ENCODE measurements at regions not wholly inside any gene's neighbourhood (a gene's known extent, or its start where the extent isn't known, plus 50 kb on each side); places are given as distances from the start of the nearest gene placed in this dataset.
"Not testable (repeated sequence)": the region's sequence is repeated elsewhere in the genome, so short reads cannot be mapped to it uniquely, and the experiment has no call there.

GRCh38 chr1:157334041-157334440 is 195.8 kb upstream of the ETV3 start:
- Histone ChIP-seq H4K20me1 (ENCODE audit: insufficient read depth, low read length) (no peaks in the 10 kb centered on the region), H3K9me3 (ENCODE audit: low read depth, low read length) (no peaks in the 10 kb centered on the region), H3K27me3 (ENCODE audit: insufficient read depth, low read length) (no peaks in the 10 kb centered on the region), H3K4me3 (ENCODE audit: insufficient read depth, low read length) (no peak overlapping the region), H3K79me2 (ENCODE audit: insufficient read depth, low read length) (no peaks in the 10 kb centered on the region), H2AFZ (ENCODE audit: low read length) (no peak overlapping the region), H3K36me3 (ENCODE audit: insufficient read depth, low read length) (no peaks in the 10 kb centered on the region), H3K4me1 (ENCODE audit: insufficient read depth, low read length) (no peaks in the 10 kb centered on the region), H3K27ac (ENCODE audit: low read depth, low read length) (no peak overlapping the region), H3K4me2 (ENCODE audit: insufficient read depth, low read length) (no peak overlapping the region)
- DNase-seq (ENCODE audit: insufficient read length, low spot score, missing footprints) = no peak
- TF ChIP-seq CTCF (IDR thresholded peaks at IDR 0.05; ENCODE audit: extremely low read depth, low read depth, low read length) = no peak

- not testable (repeated sequence) for DNase-seq (ENCODE audit: insufficient read length, low spot score, missing footprints); H2AFZ ChIP-seq (ENCODE audit: low read length); H3K36me3 ChIP-seq (ENCODE audit: insufficient read depth, low read length); H3K4me3 ChIP-seq (ENCODE audit: insufficient read depth, low read length); H4K20me1 ChIP-seq (ENCODE audit: insufficient read depth, low read length); H3K4me2 ChIP-seq (ENCODE audit: insufficient read depth, low read length); H3K79me2 ChIP-seq (ENCODE audit: insufficient read depth, low read length); H3K27me3 ChIP-seq (ENCODE audit: insufficient read depth, low read length); H3K9me3 ChIP-seq (ENCODE audit: low read depth, low read length); H3K4me1 ChIP-seq (ENCODE audit: insufficient read depth, low read length); H3K27ac ChIP-seq (ENCODE audit: low read depth, low read length)
Observed at GRCh38 chr1:157330177-157330576, 192.0 kb upstream of the ETV3 start.

GRCh38 chr1:157328120-157328519 is 189.9 kb upstream of the ETV3 start:
- H3K27me3 ChIP-seq (ENCODE audit: insufficient read depth, low read length); H3K4me2 ChIP-seq (ENCODE audit: insufficient read depth, low read length); H3K9me3 ChIP-seq (ENCODE audit: low read depth, low read length); DNase-seq (ENCODE audit: insufficient read length, low spot score, missing footprints); H3K27ac ChIP-seq (ENCODE audit: low read depth, low read length); H3K4me3 ChIP-seq (ENCODE audit: insufficient read depth, low read length); H3K4me1 ChIP-seq (ENCODE audit: insufficient read depth, low read length); H2AFZ ChIP-seq (ENCODE audit: low read length); H3K36me3 ChIP-seq (ENCODE audit: insufficient read depth, low read length); H3K79me2 ChIP-seq (ENCODE audit: insufficient read depth, low read length); H4K20me1 ChIP-seq (ENCODE audit: insufficient read depth, low read length): not testable (repeated sequence)

GRCh38 chr1:157326173-157326859 is 188.1 kb upstream of the ETV3 start:
- Histone ChIP-seq H3K79me2 (ENCODE audit: insufficient read depth, low read length) (no peaks in the 10 kb centered on the region), H3K27me3 (ENCODE audit: insufficient read depth, low read length) (no peaks in the 10 kb centered on the region), H3K4me1 (ENCODE audit: insufficient read depth, low read length) (no peaks in the 10 kb centered on the region), H3K9me3 (ENCODE audit: low read depth, low read length) (no peaks in the 10 kb centered on the region), H2AFZ (ENCODE audit: low read length) (no peak overlapping the region), H3K4me3 (ENCODE audit: insufficient read depth, low read length) (no peak overlapping the region), H4K20me1 (ENCODE audit: insufficient read depth, low read length) (no peaks in the 10 kb centered on the region), H3K4me2 (ENCODE audit: insufficient read depth, low read length) (no peak overlapping the region), H3K27ac (ENCODE audit: low read depth, low read length) (no peak overlapping the region), H3K36me3 (ENCODE audit: insufficient read depth, low read length) (no peaks in the 10 kb centered on the region)
- TF ChIP-seq CTCF (IDR thresholded peaks at IDR 0.05; ENCODE audit: extremely low read depth, low read depth, low read length) = no peak
- DNase-seq (ENCODE audit: insufficient read length, low spot score, missing footprints) = no peak

- DNase-seq (ENCODE audit: insufficient read length, low spot score, missing footprints) = no peak
- H3K27me3 ChIP-seq (ENCODE audit: insufficient read depth, low read length) = no peaks in the 10 kb centered on the region
- H3K4me1 ChIP-seq (ENCODE audit: insufficient read depth, low read length) = no peaks in the 10 kb centered on the region
- no peaks in the 10 kb centered on the region for H3K79me2 ChIP-seq (ENCODE audit: insufficient read depth, low read length)
- H3K27ac ChIP-seq (ENCODE audit: low read depth, low read length) = no peak overlapping the region
- H3K4me2 ChIP-seq (ENCODE audit: insufficient read depth, low read length) = no peak overlapping the region
- TF ChIP-seq CTCF (IDR thresholded peaks at IDR 0.05; ENCODE audit: extremely low read depth, low read depth, low read length) = no peak
- no peaks in the 10 kb centered on the region for H3K36me3 ChIP-seq (ENCODE audit: insufficient read depth, low read length)
- no peak overlapping the region for H3K4me3 ChIP-seq (ENCODE audit: insufficient read depth, low read length)
- H4K20me1 ChIP-seq (ENCODE audit: insufficient read depth, low read length) = no peaks in the 10 kb centered on the region
- no peaks in the 10 kb centered on the region for H3K9me3 ChIP-seq (ENCODE audit: low read depth, low read length)
- H2AFZ ChIP-seq (ENCODE audit: low read length) = no peak overlapping the region
Observed at GRCh38 chr1:157325220-157325619, 187.0 kb upstream of the ETV3 start.

GRCh38 chr1:157321972-157322371 is 183.8 kb upstream of the ETV3 start:
- not testable (repeated sequence) for H4K20me1 ChIP-seq (ENCODE audit: insufficient read depth, low read length); H3K79me2 ChIP-seq (ENCODE audit: insufficient read depth, low read length); DNase-seq (ENCODE audit: insufficient read length, low spot score, missing footprints); H3K4me3 ChIP-seq (ENCODE audit: insufficient read depth, low read length); H3K4me2 ChIP-seq (ENCODE audit: insufficient read depth, low read length); H3K4me1 ChIP-seq (ENCODE audit: insufficient read depth, low read length); H3K36me3 ChIP-seq (ENCODE audit: insufficient read depth, low read length); H3K9me3 ChIP-seq (ENCODE audit: low read depth, low read length); H3K27ac ChIP-seq (ENCODE audit: low read depth, low read length); H3K27me3 ChIP-seq (ENCODE audit: insufficient read depth, low read length); H2AFZ ChIP-seq (ENCODE audit: low read length)
